ENCODE measurements at regions not wholly inside any gene's neighbourhood (a gene's known extent, or its start where the extent isn't known, plus 50 kb on each side); places are given as distances from the start of the nearest gene placed in this dataset.

GRCh38 chr12:127064207-127064606 lies 1202.8 kb upstream of the TMEM132C start:
- TF ChIP-seq EZH2 (IDR thresholded peaks at IDR 0.05): no peak
- no peak for TF ChIP-seq CTCF (IDR thresholded peaks at IDR 0.05)
